ENCODE measurements at regions not wholly inside any gene's neighbourhood (a gene's known extent, or its start where the extent isn't known, plus 50 kb on each side); places are given as distances from the start of the nearest gene placed in this dataset.
A peak's percentile ranks its signal among the peaks of the same experiment; 100 is the strongest.

DNA sequence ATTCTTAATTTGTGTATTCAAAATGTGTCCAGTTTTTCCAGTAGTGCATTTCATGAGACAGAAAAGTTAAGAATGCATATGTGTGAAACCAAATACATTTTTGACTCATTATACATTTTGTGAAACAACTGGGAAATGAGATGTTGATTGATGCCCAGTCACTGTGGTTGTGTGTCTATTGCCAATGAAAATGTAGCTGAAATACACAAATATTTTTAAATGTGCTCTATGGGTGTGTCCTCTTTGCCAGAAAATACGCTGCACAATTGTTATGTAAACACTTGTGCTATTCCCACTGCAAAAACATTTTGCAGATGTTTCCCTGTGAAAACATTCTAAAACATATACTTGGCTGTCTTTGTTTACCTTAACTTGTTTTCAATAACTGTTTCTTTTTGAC, 395.2 kb downstream of the TFEC start (continued):
- TF ChIP-seq, protein P1, sequence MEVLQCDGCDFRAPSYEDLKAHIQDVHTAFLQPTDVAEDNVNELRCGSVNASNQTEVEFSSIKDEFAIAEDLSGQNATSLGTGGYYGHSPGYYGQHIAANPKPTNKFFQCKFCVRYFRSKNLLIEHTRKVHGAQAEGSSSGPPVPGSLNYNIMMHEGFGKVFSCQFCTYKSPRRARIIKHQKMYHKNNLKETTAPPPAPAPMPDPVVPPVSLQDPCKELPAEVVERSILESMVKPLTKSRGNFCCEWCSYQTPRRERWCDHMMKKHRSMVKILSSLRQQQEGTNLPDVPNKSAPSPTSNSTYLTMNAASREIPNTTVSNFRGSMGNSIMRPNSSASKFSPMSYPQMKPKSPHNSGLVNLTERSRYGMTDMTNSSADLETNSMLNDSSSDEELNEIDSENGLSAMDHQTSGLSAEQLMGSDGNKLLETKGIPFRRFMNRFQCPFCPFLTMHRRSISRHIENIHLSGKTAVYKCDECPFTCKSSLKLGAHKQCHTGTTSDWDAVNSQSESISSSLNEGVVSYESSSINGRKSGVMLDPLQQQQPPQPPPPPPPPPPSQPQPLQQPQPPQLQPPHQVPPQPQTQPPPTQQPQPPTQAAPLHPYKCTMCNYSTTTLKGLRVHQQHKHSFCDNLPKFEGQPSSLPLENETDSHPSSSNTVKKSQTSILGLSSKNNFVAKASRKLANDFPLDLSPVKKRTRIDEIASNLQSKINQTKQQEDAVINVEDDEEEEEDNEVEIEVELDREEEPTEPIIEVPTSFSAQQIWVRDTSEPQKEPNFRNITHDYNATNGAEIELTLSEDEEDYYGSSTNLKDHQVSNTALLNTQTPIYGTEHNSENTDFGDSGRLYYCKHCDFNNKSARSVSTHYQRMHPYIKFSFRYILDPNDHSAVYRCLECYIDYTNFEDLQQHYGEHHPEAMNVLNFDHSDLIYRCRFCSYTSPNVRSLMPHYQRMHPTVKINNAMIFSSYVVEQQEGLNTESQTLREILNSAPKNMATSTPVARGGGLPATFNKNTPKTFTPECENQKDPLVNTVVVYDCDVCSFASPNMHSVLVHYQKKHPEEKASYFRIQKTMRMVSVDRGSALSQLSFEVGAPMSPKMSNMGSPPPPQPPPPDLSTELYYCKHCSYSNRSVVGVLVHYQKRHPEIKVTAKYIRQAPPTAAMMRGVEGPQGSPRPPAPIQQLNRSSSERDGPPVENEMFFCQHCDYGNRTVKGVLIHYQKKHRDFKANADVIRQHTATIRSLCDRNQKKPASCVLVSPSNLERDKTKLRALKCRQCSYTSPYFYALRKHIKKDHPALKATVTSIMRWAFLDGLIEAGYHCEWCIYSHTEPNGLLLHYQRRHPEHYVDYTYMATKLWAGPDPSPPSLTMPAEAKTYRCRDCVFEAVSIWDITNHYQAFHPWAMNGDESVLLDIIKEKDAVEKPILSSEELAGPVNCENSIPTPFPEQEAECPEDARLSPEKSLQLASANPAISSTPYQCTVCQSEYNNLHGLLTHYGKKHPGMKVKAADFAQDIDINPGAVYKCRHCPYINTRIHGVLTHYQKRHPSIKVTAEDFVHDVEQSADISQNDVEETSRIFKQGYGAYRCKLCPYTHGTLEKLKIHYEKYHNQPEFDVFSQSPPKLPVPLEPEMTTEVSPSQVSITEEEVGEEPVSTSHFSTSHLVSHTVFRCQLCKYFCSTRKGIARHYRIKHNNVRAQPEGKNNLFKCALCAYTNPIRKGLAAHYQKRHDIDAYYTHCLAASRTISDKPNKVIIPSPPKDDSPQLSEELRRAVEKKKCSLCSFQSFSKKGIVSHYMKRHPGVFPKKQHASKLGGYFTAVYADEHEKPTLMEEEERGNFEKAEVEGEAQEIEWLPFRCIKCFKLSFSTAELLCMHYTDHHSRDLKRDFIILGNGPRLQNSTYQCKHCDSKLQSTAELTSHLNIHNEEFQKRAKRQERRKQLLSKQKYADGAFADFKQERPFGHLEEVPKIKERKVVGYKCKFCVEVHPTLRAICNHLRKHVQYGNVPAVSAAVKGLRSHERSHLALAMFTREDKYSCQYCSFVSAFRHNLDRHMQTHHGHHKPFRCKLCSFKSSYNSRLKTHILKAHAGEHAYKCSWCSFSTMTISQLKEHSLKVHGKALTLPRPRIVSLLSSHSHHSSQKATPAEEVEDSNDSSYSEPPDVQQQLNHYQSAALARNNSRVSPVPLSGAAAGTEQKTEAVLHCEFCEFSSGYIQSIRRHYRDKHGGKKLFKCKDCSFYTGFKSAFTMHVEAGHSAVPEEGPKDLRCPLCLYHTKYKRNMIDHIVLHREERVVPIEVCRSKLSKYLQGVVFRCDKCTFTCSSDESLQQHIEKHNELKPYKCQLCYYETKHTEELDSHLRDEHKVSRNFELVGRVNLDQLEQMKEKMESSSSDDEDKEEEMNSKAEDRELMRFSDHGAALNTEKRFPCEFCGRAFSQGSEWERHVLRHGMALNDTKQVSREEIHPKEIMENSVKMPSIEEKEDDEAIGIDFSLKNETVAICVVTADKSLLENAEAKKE (CRISPR knock-in tag; IDR thresholded peaks at IDR 0.05) = no peak
- TF ChIP-seq ZNF114 (CRISPR knock-in tag; IDR thresholded peaks at IDR 0.05) (no peak), EZH2phosphoT487 (IDR thresholded peaks at IDR 0.05; ENCODE audit: unreplicated experiment) (no peak), CREB1 (CRISPR knock-in tag; IDR thresholded peaks at IDR 0.05; ENCODE audit: low read depth) (no peak)

DNA sequence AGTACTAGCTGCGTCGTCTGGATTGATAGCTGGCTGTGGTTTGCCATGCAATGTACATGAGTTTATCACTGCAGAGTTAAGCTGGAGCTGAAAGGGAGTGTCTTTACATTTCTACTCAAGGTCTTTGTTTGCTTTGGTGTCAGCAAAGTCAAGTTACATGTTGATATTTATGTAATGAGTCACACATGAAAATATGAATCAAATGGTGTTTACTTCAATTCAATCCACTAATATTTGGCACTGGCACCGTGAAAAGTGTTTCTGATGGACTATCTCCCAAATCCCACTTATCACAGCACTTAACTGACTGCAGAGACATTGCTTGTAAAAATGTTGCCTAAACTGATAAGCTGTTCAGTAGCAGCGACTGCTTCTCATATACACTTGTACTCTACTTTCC, 395.9 kb downstream of the TFEC start:
- H3K4me1 ChIP-seq (ENCODE audit: insufficient read depth) = no peaks in the 10 kb centered on the region
- Mint-ChIP-seq H3K4me3 (no peak overlapping the region), H3K27ac (no peak overlapping the region), H3K4me1 (no peaks in the 10 kb centered on the region), H3K27me3 (ENCODE audit: insufficient read depth, low read depth, poor library complexity) (no peaks in the 10 kb centered on the region), H3K9me3 (no peaks in the 10 kb centered on the region), H3K36me3 (ENCODE audit: low read depth) (no peaks in the 10 kb centered on the region)
- H3K9me2 ChIP-seq (ENCODE audit: insufficient read depth) = peaks cover 4% of the 10 kb centered on the region; the same call in 1 of the 2 replicates
- no peaks in the 10 kb centered on the region for H4K20me1 ChIP-seq (replicated peaks; ENCODE audit: insufficient read depth)
- DNase-seq (ENCODE audit: low spot score) = no peak
- no peak overlapping the region for H3K27ac ChIP-seq (ENCODE audit: low read depth)
- no peaks in the 10 kb centered on the region for H3K79me2 ChIP-seq (replicated peaks; ENCODE audit: insufficient read depth)
- ATAC-seq = no peak
- 0 out of 2 replicates have a peak overlapping the region, but pooled peaks have one; percentile 6 for H2AFZ ChIP-seq
- no peaks in the 10 kb centered on the region for H3K27me3 ChIP-seq (ENCODE audit: insufficient read depth)
- H3K36me3 ChIP-seq (ENCODE audit: insufficient read depth) = no peaks in the 10 kb centered on the region
- H3F3A ChIP-seq (replicated peaks; ENCODE audit: low read depth) = no peaks in the 10 kb centered on the region
- H3K4me2 ChIP-seq = no peak overlapping the region
- H3K4me3 ChIP-seq = no peak overlapping the region
- TF ChIP-seq NANOG (IDR thresholded peaks at IDR 0.05; ENCODE audit: borderline replicate concordance) (no peak), EZH2 (IDR thresholded peaks at IDR 0.05; ENCODE audit: low read depth, unreplicated experiment) (no peak), POLR2AphosphoS5 (IDR thresholded peaks at IDR 0.05; ENCODE audit: low read depth) (no peak)
- TF ChIP-seq, protein P2, sequence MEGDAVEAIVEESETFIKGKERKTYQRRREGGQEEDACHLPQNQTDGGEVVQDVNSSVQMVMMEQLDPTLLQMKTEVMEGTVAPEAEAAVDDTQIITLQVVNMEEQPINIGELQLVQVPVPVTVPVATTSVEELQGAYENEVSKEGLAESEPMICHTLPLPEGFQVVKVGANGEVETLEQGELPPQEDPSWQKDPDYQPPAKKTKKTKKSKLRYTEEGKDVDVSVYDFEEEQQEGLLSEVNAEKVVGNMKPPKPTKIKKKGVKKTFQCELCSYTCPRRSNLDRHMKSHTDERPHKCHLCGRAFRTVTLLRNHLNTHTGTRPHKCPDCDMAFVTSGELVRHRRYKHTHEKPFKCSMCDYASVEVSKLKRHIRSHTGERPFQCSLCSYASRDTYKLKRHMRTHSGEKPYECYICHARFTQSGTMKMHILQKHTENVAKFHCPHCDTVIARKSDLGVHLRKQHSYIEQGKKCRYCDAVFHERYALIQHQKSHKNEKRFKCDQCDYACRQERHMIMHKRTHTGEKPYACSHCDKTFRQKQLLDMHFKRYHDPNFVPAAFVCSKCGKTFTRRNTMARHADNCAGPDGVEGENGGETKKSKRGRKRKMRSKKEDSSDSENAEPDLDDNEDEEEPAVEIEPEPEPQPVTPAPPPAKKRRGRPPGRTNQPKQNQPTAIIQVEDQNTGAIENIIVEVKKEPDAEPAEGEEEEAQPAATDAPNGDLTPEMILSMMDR (conservative IDR thresholded peaks at IDR 0.05; ENCODE audit: low read depth in 2 of 2) = no peak
- TF ChIP-seq, protein P3, sequence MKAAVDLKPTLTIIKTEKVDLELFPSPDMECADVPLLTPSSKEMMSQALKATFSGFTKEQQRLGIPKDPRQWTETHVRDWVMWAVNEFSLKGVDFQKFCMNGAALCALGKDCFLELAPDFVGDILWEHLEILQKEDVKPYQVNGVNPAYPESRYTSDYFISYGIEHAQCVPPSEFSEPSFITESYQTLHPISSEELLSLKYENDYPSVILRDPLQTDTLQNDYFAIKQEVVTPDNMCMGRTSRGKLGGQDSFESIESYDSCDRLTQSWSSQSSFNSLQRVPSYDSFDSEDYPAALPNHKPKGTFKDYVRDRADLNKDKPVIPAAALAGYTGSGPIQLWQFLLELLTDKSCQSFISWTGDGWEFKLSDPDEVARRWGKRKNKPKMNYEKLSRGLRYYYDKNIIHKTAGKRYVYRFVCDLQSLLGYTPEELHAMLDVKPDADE (IDR thresholded peaks at IDR 0.05) = no peak
